H1 (cell line): ENCODE measurements at regions not wholly inside any gene's neighbourhood (a gene's known extent, or its start where the extent isn't known, plus 50 kb on each side); places are given as distances from the start of the nearest gene placed in this dataset.

Experiments
- ATF2 ChIP-seq: IDR thresholded peaks from 2 replicates; pipeline ENCODE4 v1.6.1; 2012; ENCODE audit warnings: low read length, inconsistent platforms
- CHD2 ChIP-seq: IDR thresholded peaks from 2 replicates; pipeline ENCODE4 v1.6.1; 2012; ENCODE audit warnings: low read length, improper control_type of control experiment
- KDM4A ChIP-seq: IDR thresholded peaks from one replicate; pipeline ENCODE4 v1.7.1; 2012; ENCODE audit warnings: low read depth, mild to moderate bottlenecking, moderate library complexity, low read length, inconsistent platforms; ENCODE audit not compliant: severe bottlenecking
- RAD21 ChIP-seq, 2 experiments: IDR thresholded peaks in 1 of 2; conservative IDR thresholded peaks in 1 of 2; 2 replicates each; pipeline ENCODE4 v1.6.1; 2011; ENCODE audit warnings: low read depth in 2 of 2, low read length in 2 of 2, improper control_type of control experiment in 1 of 2, inconsistent platforms in 1 of 2, mild to moderate bottlenecking in 1 of 2, moderate library complexity in 1 of 2
- SAP30 ChIP-seq: fragments of 300-600 bp; sonication (generic); IDR thresholded peaks from 2 replicates; pipeline ENCODE4 v1.7.1; 2012; ENCODE audit warnings: low read length, moderate library complexity, mild to moderate bottlenecking, inconsistent platforms; ENCODE audit not compliant: insufficient read depth, insufficient replicate concordance
- SP2 ChIP-seq: IDR thresholded peaks from 2 replicates; pipeline ENCODE4 v1.6.1; 2012; ENCODE audit warnings: mild to moderate bottlenecking, low read length, inconsistent platforms
- TF ChIP-seq, protein P1 (sequence below): IDR thresholded peaks from 2 replicates; pipeline ENCODE4 v1.6.1; 2012; ENCODE audit warnings: inconsistent platforms

- TF ChIP-seq ATF2 (no peak), SP2 (no peak), SAP30 (no peak), RAD21 (IDR thresholded peaks at IDR 0.05 in 1 of 2, conservative IDR thresholded peaks at IDR 0.05 in 1 of 2; ENCODE audit: low read depth in 2 of 2, low read length in 2 of 2) (no peak), CHD2 (no peak), KDM4A (no peak)
- TF ChIP-seq, protein P1, sequence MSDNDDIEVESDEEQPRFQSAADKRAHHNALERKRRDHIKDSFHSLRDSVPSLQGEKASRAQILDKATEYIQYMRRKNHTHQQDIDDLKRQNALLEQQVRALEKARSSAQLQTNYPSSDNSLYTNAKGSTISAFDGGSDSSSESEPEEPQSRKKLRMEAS = no peak
Measured at GRCh38 chr5:117763271-117763670, 1188.6 kb upstream of the SEMA6A start (continued).
